B cell (primary cell): ENCODE measurements at regions not wholly inside any gene's neighbourhood (a gene's known extent, or its start where the extent isn't known, plus 50 kb on each side); places are given as distances from the start of the nearest gene placed in this dataset.

ENCODE experiments used
- CTCF ChIP-seq: fragments of 200-600 bp; IDR thresholded peaks from one replicate; pipeline ENCODE4 v1.8.0; 2022; ENCODE audit warnings: antibody characterized with exemption, mild to moderate bottlenecking
- EZH2 ChIP-seq: IDR thresholded peaks from 2 replicates; pipeline ENCODE4 v1.6.1; 2012; ENCODE audit warnings: borderline replicate concordance, low read depth, mild to moderate bottlenecking, moderate library complexity, low read length; ENCODE audit not compliant: insufficient read depth, poor library complexity, severe bottlenecking

- TF ChIP-seq CTCF (no peak), EZH2 (no peak)
Measured at GRCh38 chr14:38065106-38065762, 142.5 kb upstream of the SSTR1 start.
